Occipital lobe (tissue), 1 donor: ENCODE measurements at regions not wholly inside any gene's neighbourhood (a gene's known extent, or its start where the extent isn't known, plus 50 kb on each side); places are given as distances from the start of the nearest gene placed in this dataset.
"Not testable (repeated sequence)": the region's sequence is repeated elsewhere in the genome, so short reads cannot be mapped to it uniquely, and the experiment has no call there.

Source experiments
- DNase-seq: peaks from one replicate; lab custom pipeline; 2025; lab: John Stamatoyannopoulos, UW

- no peak for DNase-seq
Observed at GRCh38 chr2:187058198-187058597, 209.2 kb upstream of the ZSWIM2 start.

- DNase-seq = no peak
Observed at GRCh38 chr2:187057466-187057865, 208.5 kb upstream of the ZSWIM2 start.

GRCh38 chr2:187056416-187057334 lies 207.7 kb upstream of the ZSWIM2 start:
- DNase-seq = no peak

GRCh38 chr2:187055463-187055862 lies 206.5 kb upstream of the ZSWIM2 start:
- no peak for DNase-seq

- no peak for DNase-seq
Observed at GRCh38 chr2:187054501-187055319, 205.7 kb upstream of the ZSWIM2 start.

- DNase-seq = no peak
Observed at GRCh38 chr2:187051350-187051749, 202.4 kb upstream of the ZSWIM2 start.

- no peak for DNase-seq
Observed at GRCh38 chr2:187050409-187050998, 201.5 kb upstream of the ZSWIM2 start.

- no peak for DNase-seq
Observed at GRCh38 chr2:187037310-187037709, 188.3 kb upstream of the ZSWIM2 start.

- no peak for DNase-seq
Observed at GRCh38 chr2:187034434-187034833, 185.5 kb upstream of the ZSWIM2 start.

GRCh38 chr2:187024739-187025138 lies 175.8 kb upstream of the ZSWIM2 start:
- DNase-seq = no peak

- not testable (repeated sequence) for DNase-seq
Observed at GRCh38 chr2:187023996-187024395, 175.0 kb upstream of the ZSWIM2 start.

- no peak for DNase-seq
Observed at GRCh38 chr2:187017438-187017837, 168.5 kb upstream of the ZSWIM2 start.

- DNase-seq = no peak
Observed at GRCh38 chr2:187013058-187013457, 164.1 kb upstream of the ZSWIM2 start.

GRCh38 chr2:187011206-187011832 lies 162.3 kb upstream of the ZSWIM2 start:
- DNase-seq = no peak

- DNase-seq = no peak
Observed at GRCh38 chr2:187009483-187010239, 160.7 kb upstream of the ZSWIM2 start.

- DNase-seq = no peak
Observed at GRCh38 chr2:187008111-187008510, 159.1 kb upstream of the ZSWIM2 start.

- DNase-seq = no peak
Observed at GRCh38 chr2:187003611-187004010, 154.6 kb upstream of the ZSWIM2 start.

GRCh38 chr2:187003038-187003554 lies 154.1 kb upstream of the ZSWIM2 start:
- DNase-seq = no peak

GRCh38 chr2:187002242-187002641 lies 153.3 kb upstream of the ZSWIM2 start:
- DNase-seq = no peak

- DNase-seq = no peak
Observed at GRCh38 chr2:187001248-187001647, 152.3 kb upstream of the ZSWIM2 start.

- DNase-seq = no peak
Observed at GRCh38 chr2:186995092-186995491, 146.1 kb upstream of the ZSWIM2 start.
